ENCODE measurements at regions not wholly inside any gene's neighbourhood (a gene's known extent, or its start where the extent isn't known, plus 50 kb on each side); places are given as distances from the start of the nearest gene placed in this dataset.

- no peak for TF ChIP-seq POLR2AphosphoS5 (IDR thresholded peaks at IDR 0.05; ENCODE audit: low read depth, low read length)
- TF ChIP-seq FOXP2 (optimal IDR thresholded peaks at IDR 0.05; ENCODE audit: borderline replicate concordance, extremely low read depth, extremely low read length, insufficient read depth), result no peak
- TF ChIP-seq TAF1 (IDR thresholded peaks at IDR 0.05; ENCODE audit: borderline replicate concordance, insufficient read depth, low read length), result no peak
- TF ChIP-seq REST (IDR thresholded peaks at IDR 0.05; ENCODE audit: insufficient read depth in 1 of 2, low read depth in 2 of 2, low read length in 2 of 2), result no peak
Measured at GRCh38 chr16:54425068-54425467, 138.5 kb upstream of the IRX3 start.
